ENCODE measurements at regions not wholly inside any gene's neighbourhood (a gene's known extent, or its start where the extent isn't known, plus 50 kb on each side); places are given as distances from the start of the nearest gene placed in this dataset.

DNA sequence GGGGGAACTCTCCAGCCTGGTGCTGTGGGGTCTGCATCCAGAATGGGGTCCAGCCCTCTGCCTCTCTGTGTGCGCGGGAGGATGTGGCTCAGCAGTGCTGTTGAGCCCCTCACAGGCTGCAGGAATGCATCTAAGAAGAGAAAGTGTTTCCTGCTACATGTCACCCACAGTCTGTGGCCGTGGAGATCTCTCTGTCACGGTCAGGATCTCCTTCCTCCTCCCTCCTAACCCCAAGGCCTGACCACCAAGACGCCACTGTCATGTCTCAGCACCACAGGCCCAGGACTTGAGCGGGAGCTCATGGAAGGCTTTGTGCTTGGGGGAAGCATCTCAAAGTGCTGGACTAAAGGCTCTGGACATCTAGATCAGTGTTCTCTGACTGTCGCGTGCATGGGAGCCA lies 90.1 kb downstream of the SREK1 start:
- no peak for DNase-seq
- Histone ChIP-seq H3K36me3 (no peaks in the 10 kb centered on the region), H3K4me3 (no peak overlapping the region), H3K9me3 (no peaks in the 10 kb centered on the region), H3K27me3 (no peaks in the 10 kb centered on the region)

DNA sequence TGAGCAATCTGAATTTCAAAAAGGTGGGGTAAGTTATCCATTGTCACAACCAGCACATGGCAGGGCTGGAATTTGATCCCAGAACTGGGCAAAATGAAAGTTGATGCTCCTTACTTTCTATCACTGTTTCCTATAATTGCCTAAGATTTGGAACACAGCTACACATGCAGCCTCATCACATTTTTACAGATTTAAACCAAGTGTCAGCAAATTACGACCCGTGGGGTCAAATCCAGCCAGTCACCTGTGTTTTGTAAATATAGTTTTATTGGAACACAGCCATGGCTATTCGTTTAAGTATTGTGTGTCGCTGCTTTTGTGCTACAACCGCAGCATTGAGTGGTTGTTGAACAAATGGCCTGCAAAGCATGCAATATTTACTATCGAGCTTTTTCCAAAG lies 94.3 kb downstream of the SREK1 start:
- no peaks in the 10 kb centered on the region for H3K27me3 ChIP-seq
- no peaks in the 10 kb centered on the region for H3K9me3 ChIP-seq
- no peak overlapping the region for H3K4me3 ChIP-seq
- DNase-seq, result no peak
- H3K36me3 ChIP-seq, result no peaks in the 10 kb centered on the region

DNA sequence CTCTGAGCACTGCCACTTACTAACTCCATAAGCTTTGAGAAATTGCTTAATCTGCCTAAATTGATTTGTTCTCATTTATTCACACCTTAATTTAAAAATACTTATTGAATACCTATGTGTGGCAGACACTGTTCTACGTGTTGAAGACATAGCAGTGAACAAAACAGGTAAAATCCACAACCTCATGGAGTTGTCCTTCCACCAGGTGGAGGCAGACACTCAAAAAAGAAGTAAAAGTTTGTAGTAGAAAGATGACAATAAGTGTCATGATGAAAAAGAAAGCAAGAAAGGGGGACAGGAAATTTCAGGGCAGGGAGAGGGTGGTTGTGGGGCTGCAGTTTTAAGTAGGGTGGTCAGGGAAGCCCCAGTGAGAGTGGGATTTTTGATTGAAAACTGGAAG lies 94.9 kb downstream of the SREK1 start:
- Histone ChIP-seq H3K36me3 (no peaks in the 10 kb centered on the region), H3K4me3 (no peak overlapping the region), H3K9me3 (no peaks in the 10 kb centered on the region), H3K27me3 (no peaks in the 10 kb centered on the region)
- DNase-seq, result no peak

DNA sequence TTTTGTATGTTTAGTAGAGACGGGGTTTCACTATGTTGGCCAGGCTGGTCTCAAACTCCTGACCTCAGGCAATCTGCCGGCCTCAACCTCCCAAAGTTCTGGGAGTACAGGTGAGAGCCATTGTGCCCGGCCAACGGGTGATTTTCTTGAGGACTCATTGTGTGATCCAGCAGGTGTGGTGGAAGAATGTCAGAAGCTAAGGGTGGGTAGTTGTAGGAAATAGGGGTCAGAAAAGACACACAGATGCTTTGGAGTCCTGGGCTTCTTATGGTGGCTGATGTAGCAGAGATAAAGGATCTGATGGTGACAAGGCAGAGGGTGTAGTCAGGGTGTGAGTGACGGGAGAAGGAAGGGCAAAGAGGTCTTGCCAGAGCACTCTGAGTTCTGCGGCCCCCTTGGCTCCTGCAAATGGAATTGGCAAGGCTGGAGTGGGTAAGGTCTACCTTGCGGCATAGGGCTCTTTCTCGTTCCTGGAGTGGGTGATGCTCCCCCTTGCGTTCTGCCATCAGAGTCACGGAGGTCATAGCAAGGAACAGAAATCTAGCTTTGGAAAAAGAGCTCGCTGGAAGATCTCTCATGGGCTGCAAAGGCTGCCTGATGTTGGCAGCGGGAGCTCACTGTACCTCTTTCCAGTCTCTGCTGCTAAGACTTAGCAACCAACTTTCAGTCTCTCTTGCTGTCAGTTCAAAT lies 97.2 kb downstream of the SREK1 start:
- Histone ChIP-seq H3K27me3 (no peaks in the 10 kb centered on the region), H3K4me3 (no peak overlapping the region), H3K9me3 (0 out of 2 replicates have a peak, but pooled peaks cover 4% of the 10 kb centered on the region), H3K36me3 (no peaks in the 10 kb centered on the region)
- no peak for DNase-seq

DNA sequence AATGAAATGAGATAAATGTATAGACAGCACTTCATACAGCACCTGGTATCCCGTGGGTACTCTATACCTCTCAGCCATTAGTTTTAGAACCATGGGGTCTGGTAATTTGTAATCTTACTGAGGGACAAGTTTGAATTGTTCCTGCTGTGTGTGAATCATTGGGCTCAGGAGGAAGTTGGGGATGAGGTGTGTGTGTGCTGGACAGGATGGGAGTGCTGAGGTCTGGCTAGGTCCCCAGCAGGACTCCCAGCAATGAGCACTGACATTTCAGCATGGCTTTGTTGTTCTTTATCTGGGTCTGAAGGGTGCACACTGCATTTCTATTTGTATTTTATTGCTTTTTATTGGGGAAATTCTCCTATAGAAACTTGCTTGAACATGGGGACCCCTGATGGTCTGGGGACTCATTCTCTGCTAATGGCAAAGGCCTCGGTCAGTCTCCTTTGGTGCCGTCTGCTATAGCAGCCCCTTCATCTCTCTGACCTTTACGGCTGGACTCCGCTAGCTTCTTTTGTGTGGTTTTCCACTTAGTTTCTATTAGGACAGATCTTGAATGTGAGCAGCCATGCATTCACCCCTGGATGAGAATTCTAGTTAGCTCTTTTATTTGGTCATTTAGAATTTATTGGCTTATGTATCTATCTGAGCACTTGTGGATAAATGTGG lies 98.1 kb downstream of the SREK1 start:
- DNase-seq, result peak; percentile 14
- Histone ChIP-seq H3K4me3 (no peak overlapping the region), H3K27me3 (no peaks in the 10 kb centered on the region), H3K9me3 (0 out of 2 replicates have a peak, but pooled peaks cover 4% of the 10 kb centered on the region), H3K36me3 (no peaks in the 10 kb centered on the region)

DNA sequence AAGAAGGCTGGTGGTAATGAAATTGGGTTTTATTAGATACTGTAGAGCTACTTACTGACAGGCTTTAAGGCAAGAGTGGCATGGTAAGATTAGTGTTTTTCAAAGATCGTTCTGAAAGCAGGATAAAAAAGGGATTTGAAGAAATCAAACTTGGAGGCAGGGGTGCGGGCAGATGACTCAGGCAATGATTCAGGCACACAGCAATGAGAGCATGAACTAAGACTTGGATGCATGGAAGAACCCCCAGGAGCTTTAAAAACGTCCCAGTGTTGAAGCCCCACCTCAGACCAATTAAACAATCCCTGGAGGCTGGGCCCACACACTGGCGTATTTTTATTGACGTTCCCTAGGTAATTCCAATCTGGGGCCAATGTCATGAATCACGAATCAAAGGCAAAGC lies 102.5 kb downstream of the SREK1 start:
- no peak overlapping the region for H3K4me3 ChIP-seq
- H3K27me3 ChIP-seq, result no peaks in the 10 kb centered on the region
- peak; percentile 75 for DNase-seq
- 0 out of 2 replicates have a peak, but pooled peaks cover 4% of the 10 kb centered on the region for H3K9me3 ChIP-seq
- no peaks in the 10 kb centered on the region for H3K36me3 ChIP-seq

DNA sequence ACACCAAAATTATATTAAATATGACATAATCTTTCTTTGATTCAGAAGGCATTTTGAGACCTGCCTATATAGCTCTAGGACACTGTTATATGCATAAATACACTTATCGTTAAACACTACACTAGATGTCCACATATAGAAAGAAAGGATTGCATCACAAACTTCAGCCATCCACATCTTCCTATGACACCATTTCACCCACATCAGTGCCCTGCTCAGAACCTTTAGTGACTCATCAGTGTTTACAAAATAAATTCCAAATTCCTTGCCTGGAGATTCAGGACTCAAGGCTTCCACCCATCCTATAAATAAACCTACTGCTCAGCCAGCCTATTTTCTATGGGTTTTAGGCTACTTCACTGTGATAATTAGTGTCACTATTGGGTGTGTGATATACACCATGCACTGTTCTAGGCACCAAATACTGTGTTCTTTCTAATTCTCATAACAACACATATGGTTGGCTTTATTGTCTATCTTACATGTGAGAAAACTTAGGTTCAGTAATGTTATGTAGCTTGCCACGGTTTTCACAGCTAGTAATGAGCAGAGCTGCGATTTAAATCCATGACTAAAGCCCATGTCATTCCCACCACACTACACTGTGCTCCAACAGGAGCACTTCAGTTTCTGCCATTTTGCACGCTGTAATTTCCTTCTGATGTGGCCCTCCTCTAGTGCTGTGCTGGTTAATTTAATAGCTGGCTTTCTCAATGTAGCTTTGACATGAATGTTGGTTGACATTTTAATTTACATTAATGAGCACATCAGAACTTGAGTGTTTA lies 103.3 kb downstream of the SREK1 start:
- Histone ChIP-seq H3K27me3 (no peaks in the 10 kb centered on the region), H3K36me3 (no peaks in the 10 kb centered on the region), H3K9me3 (0 out of 2 replicates have a peak, but pooled peaks cover 4% of the 10 kb centered on the region), H3K4me3 (no peak overlapping the region)
- DNase-seq, result peak; percentile 33

DNA sequence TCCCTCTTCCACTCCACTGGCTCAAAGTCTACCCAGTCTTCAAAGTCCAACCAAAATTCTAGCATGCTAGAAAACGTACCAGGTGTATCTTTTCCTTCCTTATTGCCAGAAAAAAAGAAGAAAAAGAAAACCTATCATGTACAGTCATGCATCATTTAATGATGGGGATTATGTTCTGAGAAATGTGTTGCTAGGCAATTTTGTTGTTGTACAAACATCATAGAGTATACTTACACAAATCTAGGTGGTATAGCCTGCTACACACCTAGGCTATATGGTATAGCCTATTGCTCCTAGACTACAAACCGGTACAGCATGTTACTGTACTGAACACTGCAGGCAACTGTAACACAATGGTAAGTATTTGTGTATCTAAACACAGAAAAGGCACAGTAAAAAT lies 104.8 kb downstream of the SREK1 start:
- H3K27me3 ChIP-seq, result no peaks in the 10 kb centered on the region
- no peak for DNase-seq
- no peaks in the 10 kb centered on the region for H3K36me3 ChIP-seq
- H3K9me3 ChIP-seq, result 0 out of 2 replicates have a peak, but pooled peaks cover 4% of the 10 kb centered on the region
- no peak overlapping the region for H3K4me3 ChIP-seq

DNA sequence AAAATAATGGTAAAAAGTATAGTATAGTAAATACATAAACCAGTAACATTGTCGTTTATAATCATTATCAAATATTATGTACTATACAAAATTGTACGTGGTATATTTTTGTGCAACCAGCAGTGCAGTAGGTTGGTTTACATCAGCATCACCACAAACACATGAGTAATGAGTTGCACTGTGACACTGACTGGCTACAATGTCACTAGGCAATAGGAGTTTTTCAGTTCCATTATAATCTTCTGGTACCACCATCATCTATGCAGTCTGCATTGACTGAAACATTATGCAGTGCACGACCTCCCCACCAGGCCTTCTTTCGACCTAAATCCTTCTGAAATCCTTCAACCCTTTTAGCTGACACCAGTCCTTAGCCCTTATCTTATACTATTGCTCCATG lies 105.8 kb downstream of the SREK1 start:
- DNase-seq, result no peak
- Histone ChIP-seq H3K27me3 (no peaks in the 10 kb centered on the region), H3K36me3 (no peaks in the 10 kb centered on the region), H3K9me3 (no peaks in the 10 kb centered on the region), H3K4me3 (no peak overlapping the region)

DNA sequence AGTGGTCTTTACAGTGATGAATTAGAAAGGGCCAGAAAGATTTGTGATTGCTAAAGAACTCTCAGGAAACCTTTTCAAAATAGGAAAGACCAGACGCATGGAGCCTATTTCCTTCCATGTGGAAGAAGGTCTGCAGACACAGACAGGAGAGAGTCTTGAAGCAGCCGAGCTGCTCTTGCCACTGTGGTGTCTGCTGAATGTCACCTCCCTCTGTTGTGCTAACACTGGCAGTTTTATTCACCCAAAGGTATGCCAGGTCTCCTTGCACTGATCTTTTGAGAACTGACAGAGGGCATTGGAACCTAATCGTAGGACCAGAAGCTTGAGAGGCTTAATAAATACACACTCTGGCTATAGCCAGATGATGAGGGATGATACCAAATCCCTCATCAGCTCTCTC lies 108.7 kb downstream of the SREK1 start:
- H3K4me3 ChIP-seq, result no peak overlapping the region
- DNase-seq, result no peak
- H3K36me3 ChIP-seq, result no peaks in the 10 kb centered on the region
- no peaks in the 10 kb centered on the region for H3K9me3 ChIP-seq
- H3K27me3 ChIP-seq, result no peaks in the 10 kb centered on the region

DNA sequence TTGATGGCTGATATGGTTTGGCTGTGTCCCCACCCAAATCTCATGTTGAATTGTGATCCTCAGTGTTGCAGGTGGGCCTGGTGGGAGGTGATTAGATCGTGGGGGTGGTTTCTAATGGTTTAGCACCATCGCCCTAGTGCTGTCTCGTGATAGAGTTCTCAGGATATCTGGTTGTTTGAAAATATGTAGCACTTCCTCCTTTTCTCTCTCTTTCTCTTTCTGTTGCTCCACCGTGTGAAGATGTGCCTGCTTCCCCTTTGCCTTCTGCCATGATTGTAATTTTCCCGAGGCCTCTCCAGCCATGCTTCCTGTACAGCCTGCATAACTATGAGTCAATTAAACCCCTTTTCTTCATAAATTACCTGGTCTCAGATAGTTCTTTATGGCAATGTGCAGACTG lies 111.6 kb downstream of the SREK1 start:
- no peaks in the 10 kb centered on the region for H3K36me3 ChIP-seq
- no peaks in the 10 kb centered on the region for H3K27me3 ChIP-seq
- H3K4me3 ChIP-seq, result no peak overlapping the region
- no peaks in the 10 kb centered on the region for H3K9me3 ChIP-seq
- no peak for DNase-seq

DNA sequence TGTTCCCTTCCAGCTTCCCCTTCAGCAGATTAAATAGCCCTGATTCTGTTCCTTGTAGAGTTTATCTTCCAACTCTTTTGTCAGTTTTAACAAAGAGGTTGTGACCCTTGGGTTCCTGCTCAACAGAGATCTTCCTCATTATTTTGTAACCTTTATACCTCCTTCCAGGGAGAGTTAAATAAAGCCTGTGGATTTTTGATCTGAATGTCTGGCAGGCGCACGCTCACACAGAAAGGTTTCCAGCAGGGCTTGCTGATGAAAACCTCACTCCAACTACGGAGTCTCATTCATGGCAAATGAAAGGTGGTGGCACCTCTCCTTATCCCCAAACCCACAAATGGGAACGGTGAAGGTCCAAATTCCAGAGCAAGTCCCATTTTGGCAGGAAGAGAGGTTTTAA lies 129.0 kb downstream of the SREK1 start:
- no peak overlapping the region for H3K4me3 ChIP-seq
- no peaks in the 10 kb centered on the region for H3K36me3 ChIP-seq
- no peaks in the 10 kb centered on the region for H3K9me3 ChIP-seq
- no peak for DNase-seq
- peaks cover 7% of the 10 kb centered on the region for H3K27me3 ChIP-seq

DNA sequence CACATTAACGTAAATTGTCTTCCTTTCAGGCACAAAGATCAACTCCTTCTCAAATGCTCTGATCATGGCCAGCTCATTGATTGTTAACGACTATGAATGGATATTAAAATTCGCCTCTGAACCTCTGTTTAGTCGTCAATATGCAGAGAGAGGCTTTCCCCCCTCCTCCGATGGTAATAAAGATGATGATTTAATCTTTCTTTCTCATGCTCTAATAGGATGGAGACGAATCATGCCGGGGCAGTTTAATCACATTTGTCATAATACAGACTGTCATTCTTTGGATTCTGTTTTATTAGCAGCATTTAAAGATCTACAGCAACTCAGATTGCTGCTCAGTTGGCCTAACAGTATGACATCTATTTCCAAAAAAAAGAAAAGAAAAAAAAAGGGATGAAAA lies 132.9 kb downstream of the SREK1 start:
- Histone ChIP-seq H3K27me3 (peaks cover 3% of the 10 kb centered on the region; the same call in 1 of the 2 replicates), H3K36me3 (no peaks in the 10 kb centered on the region), H3K9me3 (no peaks in the 10 kb centered on the region)

DNA sequence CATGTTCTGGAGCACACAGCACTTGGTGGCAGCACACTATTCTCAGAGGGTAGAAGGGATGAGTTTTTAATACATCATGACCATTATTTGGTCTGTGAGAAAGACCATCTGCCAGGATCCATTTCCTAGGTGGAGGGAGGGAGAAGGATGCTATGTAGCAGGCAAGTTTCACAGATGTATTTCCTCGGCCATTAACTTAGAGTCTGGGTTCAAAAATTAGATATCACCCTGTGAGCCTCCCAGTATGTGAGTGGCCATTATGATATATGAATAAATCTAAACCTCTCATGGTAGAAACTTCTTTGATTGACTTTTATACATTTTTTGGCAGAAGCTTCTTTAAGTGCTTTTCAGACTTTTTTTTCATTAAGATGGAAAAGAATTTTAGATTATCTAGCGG lies 133.9 kb downstream of the SREK1 start:
- no peak for DNase-seq
- Histone ChIP-seq H3K36me3 (no peaks in the 10 kb centered on the region), H3K27me3 (peaks cover 3% of the 10 kb centered on the region; the same call in 1 of the 2 replicates), H3K4me3 (no peak overlapping the region), H3K9me3 (no peaks in the 10 kb centered on the region)

More for the DNA sequence above, 132.9 kb downstream of the SREK1 start:
- no peak overlapping the region for H3K4me3 ChIP-seq
- no peak for DNase-seq

DNA sequence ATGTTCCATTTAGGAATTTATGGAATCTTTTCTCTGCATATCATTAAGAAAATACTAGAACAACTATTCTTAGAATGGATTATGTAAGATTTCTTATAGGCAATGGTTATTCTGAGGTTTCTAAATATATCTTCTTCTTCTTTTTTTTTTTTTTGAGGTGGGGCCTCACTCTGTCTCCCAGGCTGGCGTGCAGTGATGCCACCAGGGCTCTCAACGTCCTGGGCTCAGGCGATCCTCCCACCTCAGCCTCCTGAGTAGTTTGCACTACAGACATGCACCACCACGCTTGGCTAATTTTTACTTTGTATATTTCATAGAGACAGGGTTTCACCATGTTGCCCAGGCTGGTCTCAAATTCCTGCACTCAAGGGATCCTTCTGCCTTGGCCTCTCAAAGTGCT lies 137.2 kb downstream of the SREK1 start:
- no peak for DNase-seq
- Histone ChIP-seq H3K4me3 (no peak overlapping the region), H3K36me3 (no peaks in the 10 kb centered on the region), H3K9me3 (no peaks in the 10 kb centered on the region), H3K27me3 (no peaks in the 10 kb centered on the region)

DNA sequence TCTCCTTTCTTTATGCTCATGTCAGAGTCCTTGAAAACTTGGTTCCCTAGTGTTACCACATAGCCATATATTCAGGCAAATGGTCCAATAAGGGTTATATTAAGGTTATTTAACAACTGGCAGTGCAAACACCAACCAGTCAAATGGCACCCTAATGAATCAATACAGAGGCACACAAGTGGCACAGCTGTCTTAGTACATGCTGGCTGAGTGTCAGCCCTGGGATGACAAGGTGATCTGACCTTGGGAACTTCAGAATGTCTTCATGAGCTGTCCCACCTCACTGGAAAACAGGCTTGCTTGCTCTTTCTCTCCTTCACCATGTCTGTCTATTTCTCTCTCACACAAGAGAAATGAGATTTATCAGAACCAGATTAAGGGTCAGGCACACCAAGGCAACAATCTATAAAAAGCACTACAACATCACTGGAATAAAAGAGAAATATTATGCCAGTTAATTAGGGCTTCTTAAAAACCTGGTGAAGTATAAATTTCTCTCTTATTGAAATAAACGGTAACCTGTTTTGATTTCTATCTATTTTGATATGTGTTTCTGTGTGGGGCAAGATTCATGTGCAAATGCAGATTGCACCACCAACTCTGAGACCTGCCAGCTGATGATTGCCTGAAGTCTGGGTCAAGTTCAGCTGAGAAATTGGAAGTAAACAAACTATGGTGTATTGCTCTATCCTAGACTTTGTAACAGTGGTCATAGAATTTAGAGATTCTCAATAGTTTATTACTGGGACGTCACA lies 140.7 kb downstream of the SREK1 start:
- H3K36me3 ChIP-seq, result no peaks in the 10 kb centered on the region
- H3K27me3 ChIP-seq, result no peaks in the 10 kb centered on the region
- H3K9me3 ChIP-seq, result no peaks in the 10 kb centered on the region
- no peak for DNase-seq
- no peak overlapping the region for H3K4me3 ChIP-seq
